ENCODE measurements at regions not wholly inside any gene's neighbourhood (a gene's known extent, or its start where the extent isn't known, plus 50 kb on each side); places are given as distances from the start of the nearest gene placed in this dataset.
"Not testable (repeated sequence)": the region's sequence is repeated elsewhere in the genome, so short reads cannot be mapped to it uniquely, and the experiment has no call there.

- DNase-seq: no peak
These were observed 368.3 kb upstream of the GJE1 start for GRCh38 chr6:141764388-141764787.

GRCh38 chr6:141758430-141758829 lies 374.3 kb upstream of the GJE1 start:
- no peak for DNase-seq

- no peak for DNase-seq
These were observed 379.5 kb upstream of the GJE1 start for GRCh38 chr6:141753180-141753579.

- DNase-seq: no peak
These were observed 380.0 kb upstream of the GJE1 start for GRCh38 chr6:141752677-141753076.

GRCh38 chr6:141746324-141746723 lies 386.4 kb upstream of the GJE1 start:
- DNase-seq: not testable (repeated sequence)

- no peak for DNase-seq
These were observed 387.8 kb upstream of the GJE1 start for GRCh38 chr6:141744971-141745370.

GRCh38 chr6:141744194-141744925 lies 388.4 kb upstream of the GJE1 start:
- DNase-seq: no peak

- no peak for DNase-seq
These were observed 396.6 kb upstream of the GJE1 start for GRCh38 chr6:141736104-141736503.

- no peak for DNase-seq
These were observed 397.6 kb upstream of the GJE1 start for GRCh38 chr6:141735126-141735525.

- DNase-seq: no peak
These were observed 398.5 kb upstream of the GJE1 start for GRCh38 chr6:141734071-141734840.

- DNase-seq: no peak
These were observed 403.6 kb upstream of the GJE1 start for GRCh38 chr6:141729146-141729545.

GRCh38 chr6:141728330-141728729 lies 404.4 kb upstream of the GJE1 start:
- no peak for DNase-seq

- DNase-seq: no peak
These were observed 406.5 kb upstream of the GJE1 start for GRCh38 chr6:141726248-141726647.

- no peak for DNase-seq
These were observed 408.0 kb upstream of the GJE1 start for GRCh38 chr6:141724731-141725130.

GRCh38 chr6:141719476-141719875 lies 413.2 kb upstream of the GJE1 start:
- no peak for DNase-seq

GRCh38 chr6:141705431-141705830 lies 427.3 kb upstream of the GJE1 start:
- DNase-seq: no peak

GRCh38 chr6:141704151-141704550 lies 428.6 kb upstream of the GJE1 start:
- no peak for DNase-seq

GRCh38 chr6:141701732-141702131 lies 431.0 kb upstream of the GJE1 start:
- DNase-seq: no peak

- DNase-seq: no peak
These were observed 431.9 kb upstream of the GJE1 start for GRCh38 chr6:141700819-141701218.

- DNase-seq: no peak
These were observed 443.8 kb upstream of the GJE1 start for GRCh38 chr6:141688916-141689315.

- DNase-seq: no peak
These were observed 447.3 kb upstream of the GJE1 start for GRCh38 chr6:141685416-141685815.

- no peak for DNase-seq
These were observed 450.3 kb upstream of the GJE1 start for GRCh38 chr6:141682391-141682790.

GRCh38 chr6:141677598-141678211 lies 455.0 kb upstream of the GJE1 start:
- DNase-seq: no peak

- DNase-seq: no peak
These were observed 456.8 kb upstream of the GJE1 start for GRCh38 chr6:141675957-141676356.
